ENCODE measurements at regions not wholly inside any gene's neighbourhood (a gene's known extent, or its start where the extent isn't known, plus 50 kb on each side); places are given as distances from the start of the nearest gene placed in this dataset.
"Not testable (repeated sequence)": the region's sequence is repeated elsewhere in the genome, so short reads cannot be mapped to it uniquely, and the experiment has no call there.

DNA sequence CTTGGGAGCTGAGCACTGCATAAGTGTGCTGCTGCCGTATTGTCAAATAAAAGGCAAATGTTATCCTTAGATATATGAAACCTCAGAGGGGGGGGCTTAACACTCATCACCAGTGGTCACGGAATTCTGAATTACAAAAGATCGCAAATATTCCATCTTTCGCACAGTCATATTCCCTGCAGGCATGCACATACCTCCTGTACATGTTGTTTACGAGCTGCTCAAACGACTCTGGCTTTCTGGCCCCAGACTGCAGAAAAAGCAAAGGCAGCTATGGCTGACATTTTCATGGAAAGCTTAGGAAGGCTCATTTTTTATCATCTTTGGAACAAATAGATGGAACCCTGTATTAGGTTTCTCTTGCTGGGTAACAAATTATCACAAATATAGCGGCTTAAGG lies 265.5 kb upstream of the NBPF12 start:
- TF ChIP-seq EP300, POLR2A (IDR thresholded peaks at IDR 0.05): not testable (repeated sequence)
- TF ChIP-seq, protein P1, sequence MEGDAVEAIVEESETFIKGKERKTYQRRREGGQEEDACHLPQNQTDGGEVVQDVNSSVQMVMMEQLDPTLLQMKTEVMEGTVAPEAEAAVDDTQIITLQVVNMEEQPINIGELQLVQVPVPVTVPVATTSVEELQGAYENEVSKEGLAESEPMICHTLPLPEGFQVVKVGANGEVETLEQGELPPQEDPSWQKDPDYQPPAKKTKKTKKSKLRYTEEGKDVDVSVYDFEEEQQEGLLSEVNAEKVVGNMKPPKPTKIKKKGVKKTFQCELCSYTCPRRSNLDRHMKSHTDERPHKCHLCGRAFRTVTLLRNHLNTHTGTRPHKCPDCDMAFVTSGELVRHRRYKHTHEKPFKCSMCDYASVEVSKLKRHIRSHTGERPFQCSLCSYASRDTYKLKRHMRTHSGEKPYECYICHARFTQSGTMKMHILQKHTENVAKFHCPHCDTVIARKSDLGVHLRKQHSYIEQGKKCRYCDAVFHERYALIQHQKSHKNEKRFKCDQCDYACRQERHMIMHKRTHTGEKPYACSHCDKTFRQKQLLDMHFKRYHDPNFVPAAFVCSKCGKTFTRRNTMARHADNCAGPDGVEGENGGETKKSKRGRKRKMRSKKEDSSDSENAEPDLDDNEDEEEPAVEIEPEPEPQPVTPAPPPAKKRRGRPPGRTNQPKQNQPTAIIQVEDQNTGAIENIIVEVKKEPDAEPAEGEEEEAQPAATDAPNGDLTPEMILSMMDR (IDR thresholded peaks at IDR 0.05): not testable (repeated sequence)

Measured in tibial nerve (tissue), 4 donors.